Stomach (tissue), 8 donors: ENCODE measurements at regions not wholly inside any gene's neighbourhood (a gene's known extent, or its start where the extent isn't known, plus 50 kb on each side); places are given as distances from the start of the nearest gene placed in this dataset.
A peak's percentile ranks its signal among the peaks of the same experiment; 100 is the strongest.

Experiments used
- DNase-seq, 2 donors: peaks; one replicate each; pipeline versions ENCODE4 v3.0.0 to v3.0.0-alpha.2; 2013 to 2019
- H3K27ac ChIP-seq, 5 donors: fragments of 200-600 bp in 4 of 5; sonication (generic) in 4 of 5; one replicate each; pipeline ENCODE4 v1.5.1; 2013 to 2019; ENCODE audit warnings: mild to moderate bottlenecking in 1 of 5, moderate library complexity in 1 of 5
- H3K27me3 ChIP-seq, 3 donors: fragments of 200-600 bp; sonication (generic); one replicate each; pipeline ENCODE4 v1.5.1; 2017 to 2019; ENCODE audit warnings: mixed run types in 1 of 3
- H3K36me3 ChIP-seq, 4 donors: fragments of 200-600 bp; sonication (generic); 1 replicate in 3 of 4; 2 replicates in 1 of 4; pipeline ENCODE4 v1.5.1; 2016 to 2019
- H3K4me1 ChIP-seq, 4 donors: fragments of 200-600 bp; sonication (generic); one replicate each; pipeline ENCODE4 v1.5.1; 2016 to 2019
- H3K4me3 ChIP-seq, 4 donors: fragments of 200-600 bp; sonication (generic) in 3 of 4; one replicate each; pipeline ENCODE4 v1.5.1; 2016 to 2019; ENCODE audit warnings: mild to moderate bottlenecking in 1 of 4
- H3K9me3 ChIP-seq, 4 donors: fragments of 200-600 bp; sonication (generic); one replicate each; pipeline ENCODE4 v1.5.1; 2016 to 2019
- CTCF ChIP-seq, 7 experiments: fragments of 450-650 bp in 4 of 7; fragments of 200-600 bp in 3 of 7; sonication (generic) in 3 of 7; IDR thresholded peaks; one replicate each; pipeline ENCODE4 v1.5.1; 2016 to 2019; ENCODE audit warnings: antibody characterized with exemption in 7 of 7, control low read depth in 2 of 7, mild to moderate bottlenecking in 1 of 7
- EP300 ChIP-seq: sonication (generic); formaldehyde crosslinking; IDR thresholded peaks from one replicate; pipeline ENCODE4 v1.6.1; 2017; ENCODE audit warnings: antibody characterized with exemption
- POLR2A ChIP-seq, 4 donors: fragments of 450-650 bp; IDR thresholded peaks; one replicate each; pipeline ENCODE4 v1.6.1; 2016; ENCODE audit warnings: antibody characterized with exemption in 4 of 4, control low read depth in 2 of 4, mild to moderate bottlenecking in 1 of 4, moderate library complexity in 1 of 4
- POLR2AphosphoS5 ChIP-seq, 3 donors: sonication (generic); formaldehyde crosslinking; IDR thresholded peaks; one replicate each; pipeline ENCODE4 v1.6.1; 2016; ENCODE audit warnings: antibody characterized with exemption in 3 of 3
- WGBS, 5 donors: extraction: QIAGEN DNeasy Blood & Tissue Kit in 3 of 5; methylation state at CpG; one replicate each; pipeline versions ENCODE4 v1.1.5 to v1.1.7; 2013 to 2018; 5-methylcytosine and 5-hydroxymethylcytosine counted together
- intact Hi-C: fragments of 100-400 bp; cut with DNase I; formaldehyde crosslinking; loops from one replicate; pipeline ENCODE4 v1.15.1; 2023; ENCODE audit warnings: low total_unique reads
- donor health status: healthy with polysubstance abuse.
- donor health status: Bipolar disorder and iron deficiency.
- donor health status: healthy.

- H3K27ac ChIP-seq = peak overlapping the region in 2 of 5 donors; percentile 14 to 30
- H3K9me3 ChIP-seq = no peaks in the 10 kb centered on the region
- no peak overlapping the region for H3K4me3 ChIP-seq
- H3K27me3 ChIP-seq = no peaks in the 10 kb centered on the region
- intact Hi-C loops = no loop called here
- 62 to 77% (median 70%) methylated on average over 5 of the region's 5 CpGs for WGBS, 5 donors
- DNase-seq = peak in 1 of 2 donors; percentile 44
- H3K4me1 ChIP-seq = peaks cover 0 to 22% (median 9%) of the 10 kb centered on the region in 4 donors
- H3K36me3 ChIP-seq = no peaks in the 10 kb centered on the region
- no peak for TF ChIP-seq EP300
- no peak for TF ChIP-seq POLR2A (IDR thresholded peaks at IDR 0.05)
- no peak for TF ChIP-seq CTCF (IDR thresholded peaks at IDR 0.05)
- no peak for TF ChIP-seq POLR2AphosphoS5 (IDR thresholded peaks at IDR 0.05)
These were observed 158.5 kb upstream of the FGGY start for GRCh38 chr1:59138402-59138801.

GRCh38 chr1:59139396-59139795, 157.5 kb upstream of the FGGY start:
- no peaks in the 10 kb centered on the region for H3K9me3 ChIP-seq
- peak; percentile 39 to 51 for DNase-seq
- H3K27me3 ChIP-seq = no peaks in the 10 kb centered on the region
- no peaks in the 10 kb centered on the region for H3K36me3 ChIP-seq
- TF ChIP-seq EP300 = no peak
- peak in 1 of 3 donors; percentile 12 for TF ChIP-seq POLR2AphosphoS5 (IDR thresholded peaks at IDR 0.05)
- no peak for TF ChIP-seq CTCF (IDR thresholded peaks at IDR 0.05)
- TF ChIP-seq POLR2A (IDR thresholded peaks at IDR 0.05) = no peak
- peaks cover 0 to 31% (median 15%) of the 10 kb centered on the region in 4 donors for H3K4me1 ChIP-seq
- no peak overlapping the region for H3K27ac ChIP-seq
- 75 to 87% (median 81%) methylated on average over 2 of the region's 2 CpGs for WGBS, 5 donors
- intact Hi-C loops = no loop called here
- H3K4me3 ChIP-seq = no peak overlapping the region

GRCh38 chr1:59141267-59141863, 155.5 kb upstream of the FGGY start:
- H3K27ac ChIP-seq = peak overlapping the region in 1 of 5 donors; percentile 5
- no peaks in the 10 kb centered on the region for H3K27me3 ChIP-seq
- H3K36me3 ChIP-seq = no peaks in the 10 kb centered on the region
- DNase-seq = no peak
- H3K4me3 ChIP-seq = no peak overlapping the region
- TF ChIP-seq EP300 = no peak
- no peak for TF ChIP-seq CTCF (IDR thresholded peaks at IDR 0.05)
- TF ChIP-seq POLR2A (IDR thresholded peaks at IDR 0.05) = no peak
- TF ChIP-seq POLR2AphosphoS5 (IDR thresholded peaks at IDR 0.05) = no peak
- intact Hi-C loops = no loop called here
- no peaks in the 10 kb centered on the region for H3K9me3 ChIP-seq
- WGBS, 5 donors = 61 to 86% (median 67%) methylated on average over 4 of the region's 4 CpGs
- peaks cover 0 to 37% (median 18%) of the 10 kb centered on the region in 4 donors for H3K4me1 ChIP-seq

GRCh38 chr1:59142311-59143132, 154.4 kb upstream of the FGGY start:
- Histone ChIP-seq H3K4me3 (no peak overlapping the region), H3K9me3 (no peaks in the 10 kb centered on the region), H3K36me3 (no peaks in the 10 kb centered on the region), H3K27me3 (no peaks in the 10 kb centered on the region), H3K27ac (peak overlapping the region in 3 of 5 donors; percentile 25 to 55 (median 54)), H3K4me1 (peaks cover 0 to 47% (median 29%) of the 10 kb centered on the region in 4 donors)
- intact Hi-C loops = no loop called here
- TF ChIP-seq CTCF (IDR thresholded peaks at IDR 0.05) = no peak
- TF ChIP-seq POLR2AphosphoS5 (IDR thresholded peaks at IDR 0.05) = no peak
- TF ChIP-seq POLR2A (IDR thresholded peaks at IDR 0.05) = no peak
- TF ChIP-seq EP300 = no peak
- WGBS, 5 donors = 68 to 74% (median 71%) methylated on average over 9 of the region's 9 CpGs
- no peak for DNase-seq
